ENCODE measurements at regions not wholly inside any gene's neighbourhood (a gene's known extent, or its start where the extent isn't known, plus 50 kb on each side); places are given as distances from the start of the nearest gene placed in this dataset.
"Not testable (repeated sequence)": the region's sequence is repeated elsewhere in the genome, so short reads cannot be mapped to it uniquely, and the experiment has no call there.

- no peak for DNase-seq (ENCODE audit: low read depth in 2 of 2)
Measured at GRCh38 chr4:33063241-33063640, 2343.1 kb downstream of the PCDH7 start.

- no peak for DNase-seq (ENCODE audit: low read depth in 2 of 2)
Measured at GRCh38 chr4:33064238-33064637, 2344.1 kb downstream of the PCDH7 start.

GRCh38 chr4:33065749-33066148 is 2345.6 kb downstream of the PCDH7 start:
- no peak for DNase-seq (ENCODE audit: low read depth in 2 of 2)

DNA sequence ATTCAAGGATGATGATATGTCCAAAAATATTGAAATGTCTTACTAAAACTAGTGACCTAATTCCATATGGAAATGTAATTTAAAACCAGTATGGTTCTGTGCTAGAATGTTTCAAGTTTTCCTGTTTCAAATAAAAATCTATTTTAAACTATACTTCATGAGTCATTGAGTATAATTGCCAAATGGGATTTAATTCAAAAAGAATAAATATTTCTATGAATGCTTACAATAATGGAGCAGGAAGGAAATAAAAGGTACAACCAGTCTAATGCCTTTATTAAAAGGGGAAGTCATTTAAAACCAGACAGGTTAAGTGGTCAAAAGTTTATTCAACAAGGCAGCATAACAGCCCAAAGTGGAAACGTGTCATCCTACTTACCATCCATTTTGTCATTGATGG is 2347.1 kb downstream of the PCDH7 start:
- no peak for DNase-seq (ENCODE audit: low read depth in 2 of 2)

DNA sequence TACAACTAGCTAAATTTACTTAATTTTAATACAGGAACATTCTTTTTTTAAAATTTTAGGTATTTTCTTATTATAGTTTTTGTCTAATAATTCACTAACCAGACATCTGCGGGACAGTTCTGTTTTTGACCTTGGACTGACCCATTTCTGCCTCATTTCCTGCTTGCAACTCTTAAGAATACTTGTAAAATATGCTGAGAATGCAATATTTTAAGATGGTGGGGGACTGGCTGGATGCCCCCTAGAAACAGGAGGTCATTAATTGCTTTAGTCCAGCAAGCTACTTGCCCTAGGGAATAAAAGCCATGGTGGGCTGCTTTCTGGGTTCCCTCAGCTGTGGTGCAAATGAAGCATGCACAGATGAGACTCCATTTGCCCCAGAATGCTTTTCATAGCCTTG is 2348.4 kb downstream of the PCDH7 start:
- no peak for DNase-seq (ENCODE audit: low read depth in 2 of 2)

GRCh38 chr4:33071535-33071934 is 2351.4 kb downstream of the PCDH7 start:
- DNase-seq (ENCODE audit: low read depth in 2 of 2) = no peak

DNA sequence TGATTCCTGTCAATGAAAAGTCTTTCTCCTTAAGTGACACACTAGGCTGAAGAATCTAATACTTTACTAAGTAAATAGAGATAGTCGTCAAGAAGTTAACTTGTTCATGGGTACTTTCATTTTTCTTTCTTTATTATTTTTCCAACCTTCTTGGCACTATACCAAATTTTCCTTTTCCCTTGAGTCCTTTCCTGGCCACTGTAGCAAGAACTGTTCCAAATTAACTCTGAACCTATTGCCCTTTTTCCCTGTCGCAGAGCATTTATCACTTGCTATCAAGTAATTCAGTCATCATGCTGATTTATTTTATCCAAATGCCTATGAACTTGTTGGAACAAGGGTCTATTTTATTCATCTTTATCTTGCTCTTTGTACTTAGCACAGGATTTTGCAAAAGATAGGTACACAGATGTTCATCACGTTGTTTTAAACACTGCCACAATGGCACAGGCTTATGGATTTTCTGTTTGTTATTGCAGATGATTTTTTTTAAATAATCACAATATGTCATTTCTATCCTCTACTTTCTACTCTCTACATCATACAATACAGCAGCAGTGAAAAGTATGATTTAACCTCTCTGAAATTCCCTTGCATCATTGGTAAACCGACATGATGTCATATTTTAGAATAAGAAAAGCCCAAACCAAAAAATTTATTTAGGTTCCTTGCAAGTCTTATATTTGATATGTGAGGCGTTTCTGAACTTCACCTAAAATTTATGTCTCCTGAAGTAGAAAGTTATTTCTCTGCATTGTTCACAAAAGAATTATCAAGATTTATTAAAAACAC is 2352.3 kb downstream of the PCDH7 start:
- DNase-seq (ENCODE audit: low read depth in 2 of 2) = no peak

- DNase-seq (ENCODE audit: low read depth in 2 of 2) = no peak
Measured at GRCh38 chr4:33073811-33074210, 2353.6 kb downstream of the PCDH7 start.

DNA sequence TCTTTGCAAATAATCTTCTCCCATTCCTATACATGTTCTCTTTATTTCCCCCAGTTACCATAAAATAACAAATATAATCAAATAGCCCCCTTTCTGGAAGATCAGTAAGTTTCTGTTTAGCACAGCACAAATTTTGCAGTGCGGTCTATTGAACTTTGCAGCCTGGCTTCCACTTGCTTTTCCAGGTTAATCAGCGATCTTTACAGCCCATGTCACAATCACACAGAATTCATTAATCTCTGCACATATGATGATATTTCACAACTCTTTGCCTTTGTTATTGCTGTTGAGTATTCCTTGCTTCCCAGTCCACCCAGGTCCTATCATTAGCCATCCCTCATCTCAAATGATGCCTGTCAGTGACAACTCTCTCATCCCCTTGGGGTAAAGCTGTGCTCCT is 2358.0 kb downstream of the PCDH7 start:
- no peak for DNase-seq (ENCODE audit: low read depth in 2 of 2)

DNA sequence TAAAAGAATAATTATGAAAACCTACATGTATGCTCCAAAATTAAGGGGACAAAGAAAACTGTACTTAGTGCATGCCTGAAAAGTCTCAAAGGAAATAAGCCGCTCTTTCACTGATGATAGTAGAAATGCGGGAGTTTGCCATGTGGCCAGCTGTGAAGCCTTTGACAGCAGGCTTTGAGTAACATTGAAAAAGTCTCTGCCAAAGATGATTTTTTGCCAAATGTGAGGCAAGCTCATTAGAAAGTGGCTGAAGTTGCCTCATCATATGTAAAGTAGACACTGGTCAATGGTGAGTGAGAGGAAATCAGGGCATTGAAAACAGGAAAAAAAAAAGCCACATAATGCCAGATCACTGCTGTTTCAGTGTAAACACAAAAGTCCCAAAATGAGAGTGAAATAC is 2360.1 kb downstream of the PCDH7 start:
- no peak for DNase-seq (ENCODE audit: low read depth in 2 of 2)

DNA sequence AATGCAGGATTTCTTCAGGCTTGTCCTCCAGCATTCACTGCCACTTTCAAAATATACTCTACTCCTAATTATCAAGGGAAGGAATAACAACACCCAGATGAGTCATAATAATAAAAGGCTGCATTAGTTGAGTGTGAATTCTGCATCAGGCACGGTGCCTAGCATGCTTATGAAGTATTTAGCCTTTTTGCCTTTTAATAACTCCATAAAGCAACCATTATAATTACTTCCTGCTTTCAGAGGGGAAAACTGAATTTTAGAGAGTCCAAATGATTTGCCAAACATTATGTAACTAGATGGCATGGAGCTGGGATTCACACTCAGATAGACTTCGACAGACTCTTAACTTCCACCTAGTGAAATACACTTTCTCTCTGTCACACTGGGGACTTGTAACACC is 2365.5 kb downstream of the PCDH7 start:
- DNase-seq (ENCODE audit: low read depth in 2 of 2) = no peak

DNA sequence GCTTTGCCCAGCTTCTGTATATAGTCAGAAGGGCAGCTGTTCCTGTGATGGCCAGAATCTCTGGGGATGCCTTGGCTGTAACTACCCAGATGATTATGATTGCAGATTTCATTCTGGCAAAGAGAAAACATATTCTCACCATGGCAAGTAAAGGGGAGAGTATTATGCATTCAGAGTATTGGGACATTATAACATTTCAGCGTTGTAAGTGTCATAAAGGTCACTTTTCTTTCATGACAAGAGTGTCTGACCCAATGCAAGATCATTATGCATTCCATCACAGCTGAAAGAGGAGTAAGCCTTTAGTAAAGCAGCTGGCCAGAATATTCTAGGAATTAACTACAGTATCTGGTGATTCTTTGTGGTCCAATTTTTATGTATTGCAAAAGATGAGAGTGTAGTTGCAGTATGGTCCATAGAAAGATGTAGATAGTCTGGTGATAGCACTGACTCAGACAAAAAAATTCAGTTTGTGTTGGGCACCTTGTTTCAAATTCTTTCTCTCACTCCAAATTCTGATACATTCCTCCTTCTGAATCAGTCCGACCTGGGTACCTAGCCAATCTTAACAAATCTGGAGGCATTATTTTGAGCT is 2366.3 kb downstream of the PCDH7 start:
- no peak for DNase-seq (ENCODE audit: low read depth in 2 of 2)

DNA sequence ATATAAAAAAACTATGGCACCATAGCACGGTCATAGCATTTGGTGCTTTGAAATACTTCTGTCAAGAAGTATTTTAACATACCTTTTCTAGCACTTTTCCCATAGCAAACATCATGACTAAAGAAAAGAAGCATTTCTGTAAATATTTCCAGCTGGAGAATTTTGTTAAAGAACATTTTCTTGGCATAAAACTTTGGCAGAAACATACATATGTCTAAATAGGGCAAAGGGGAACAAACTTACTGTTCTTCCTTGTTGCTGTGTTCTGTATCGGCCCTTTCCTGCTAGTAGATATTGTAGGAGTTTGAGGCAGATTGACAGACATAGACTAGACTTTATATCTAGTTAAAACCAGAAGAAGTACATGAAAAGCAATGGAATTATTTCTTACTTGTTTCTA is 2368.5 kb downstream of the PCDH7 start:
- no peak for DNase-seq (ENCODE audit: low read depth in 2 of 2)

DNA sequence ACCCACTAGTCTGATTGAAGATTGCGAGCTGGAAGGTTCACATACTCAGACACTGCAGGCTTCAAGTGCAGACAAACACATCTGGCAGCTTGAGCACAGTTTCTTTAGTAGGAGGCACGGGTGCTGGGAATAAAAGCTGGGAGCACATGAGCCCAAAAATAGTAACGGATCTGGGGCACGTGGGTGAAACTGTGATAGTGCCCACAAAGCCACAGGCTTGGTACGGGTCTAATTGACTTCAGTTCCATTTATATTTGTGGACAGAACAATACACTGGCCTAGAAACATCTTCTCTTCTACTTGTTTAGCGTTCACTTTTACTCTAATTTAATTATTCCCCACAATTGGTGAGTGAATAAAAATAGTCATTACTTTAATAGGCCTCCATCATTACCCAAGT is 2370.7 kb downstream of the PCDH7 start:
- DNase-seq (ENCODE audit: low read depth in 2 of 2) = no peak

- no peak for DNase-seq (ENCODE audit: low read depth in 2 of 2)
Measured at GRCh38 chr4:33091961-33092360, 2371.8 kb downstream of the PCDH7 start.

DNA sequence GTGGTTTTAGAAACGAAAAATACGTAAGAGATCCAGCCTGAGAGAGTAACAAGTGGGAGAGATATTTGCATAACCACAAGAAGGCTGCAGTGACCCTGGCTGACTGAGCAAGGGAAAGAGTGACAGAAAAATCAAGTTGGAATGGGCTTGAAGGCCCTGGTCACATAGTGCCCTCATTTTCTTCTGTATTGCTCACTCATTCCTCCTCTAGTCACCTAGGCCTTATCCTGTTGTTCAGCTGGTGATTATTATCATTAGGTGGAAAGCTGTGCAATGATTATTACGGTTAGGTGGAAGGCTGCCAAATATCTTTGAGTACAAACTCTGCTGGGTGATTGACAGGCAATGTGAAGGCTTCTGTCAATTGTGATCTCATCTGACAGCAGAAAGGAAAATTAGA is 2384.1 kb downstream of the PCDH7 start:
- DNase-seq (ENCODE audit: low read depth in 2 of 2) = no peak

DNA sequence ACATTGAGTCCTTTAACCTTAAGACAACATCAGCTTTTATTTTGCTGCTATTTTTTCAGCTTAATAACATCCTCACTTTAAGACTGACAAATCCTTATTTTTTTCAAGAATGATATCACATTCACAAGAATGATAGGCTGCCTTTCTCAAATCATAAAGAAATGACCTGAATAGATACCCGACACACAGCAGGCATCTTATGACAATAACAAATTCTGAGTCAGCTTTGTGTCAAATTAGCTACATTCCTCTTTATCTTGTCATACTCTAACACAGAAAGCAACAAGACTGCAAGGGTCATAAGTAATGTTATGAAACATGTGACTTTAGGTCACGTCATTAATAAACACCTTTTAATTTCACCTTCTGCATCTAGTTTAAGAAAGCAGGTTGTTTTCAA is 2387.6 kb downstream of the PCDH7 start:
- DNase-seq (ENCODE audit: low read depth in 2 of 2) = no peak

- DNase-seq (ENCODE audit: low read depth in 2 of 2) = no peak
Measured at GRCh38 chr4:33111117-33111516, 2390.9 kb downstream of the PCDH7 start.

DNA sequence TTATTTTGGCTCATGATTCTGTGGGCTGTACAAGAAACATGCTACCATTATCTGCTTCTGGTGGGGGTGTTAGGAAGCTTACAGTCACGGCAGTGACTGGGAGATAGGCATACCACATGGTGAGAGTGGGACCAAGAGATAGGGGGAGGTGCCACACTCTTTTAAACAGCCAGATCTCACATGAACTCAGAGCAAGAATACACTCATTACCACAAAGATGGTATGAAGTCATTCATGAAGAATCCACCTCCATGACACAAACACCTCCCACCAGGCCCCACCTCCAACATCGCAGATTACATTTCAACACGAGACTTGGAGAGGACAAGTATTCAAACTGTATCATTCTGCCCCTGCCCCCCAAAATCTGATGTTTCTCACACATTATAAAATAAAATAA is 2396.7 kb downstream of the PCDH7 start:
- no peak for DNase-seq (ENCODE audit: low read depth in 2 of 2)

DNA sequence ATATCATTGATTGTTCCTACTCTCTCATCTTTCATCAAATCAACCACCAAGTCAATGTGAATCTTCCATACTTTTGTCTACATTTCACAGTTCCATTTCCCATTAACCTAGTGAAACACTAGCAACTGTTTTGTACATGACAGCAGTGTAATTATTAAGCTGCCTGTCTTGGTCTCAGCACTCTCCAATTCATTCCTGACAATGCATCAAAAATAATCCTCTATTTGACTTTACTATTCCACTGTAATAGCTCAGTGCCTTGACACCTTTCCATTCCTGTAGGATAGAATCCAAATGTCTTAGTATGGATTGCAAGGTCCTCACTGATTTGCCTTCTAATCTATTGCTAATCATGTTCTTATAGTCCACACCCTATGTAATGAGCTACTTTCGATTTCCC is 2405.8 kb downstream of the PCDH7 start:
- no peak for DNase-seq (ENCODE audit: low read depth in 2 of 2)

DNA sequence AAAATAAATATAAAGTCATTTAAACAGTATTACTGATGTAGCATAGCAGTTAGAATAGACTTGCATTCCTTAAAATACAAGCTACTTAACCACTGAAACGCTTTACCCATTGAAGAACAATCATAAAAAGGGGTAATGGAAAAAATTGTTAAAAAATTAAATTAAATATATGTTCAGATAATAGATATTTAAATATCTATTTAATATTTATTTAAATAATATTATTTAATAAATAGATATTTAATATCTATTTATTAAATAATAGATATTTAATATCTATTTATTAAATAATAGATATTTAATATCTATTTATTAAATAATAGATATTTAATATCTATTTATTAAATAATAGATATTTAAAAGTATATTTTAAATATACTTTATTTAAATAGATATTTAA is 2410.5 kb downstream of the PCDH7 start:
- DNase-seq (ENCODE audit: low read depth in 2 of 2) = not testable (repeated sequence)

GRCh38 chr4:33133723-33134122 is 2413.6 kb downstream of the PCDH7 start:
- DNase-seq (ENCODE audit: low read depth in 2 of 2) = no peak

DNA sequence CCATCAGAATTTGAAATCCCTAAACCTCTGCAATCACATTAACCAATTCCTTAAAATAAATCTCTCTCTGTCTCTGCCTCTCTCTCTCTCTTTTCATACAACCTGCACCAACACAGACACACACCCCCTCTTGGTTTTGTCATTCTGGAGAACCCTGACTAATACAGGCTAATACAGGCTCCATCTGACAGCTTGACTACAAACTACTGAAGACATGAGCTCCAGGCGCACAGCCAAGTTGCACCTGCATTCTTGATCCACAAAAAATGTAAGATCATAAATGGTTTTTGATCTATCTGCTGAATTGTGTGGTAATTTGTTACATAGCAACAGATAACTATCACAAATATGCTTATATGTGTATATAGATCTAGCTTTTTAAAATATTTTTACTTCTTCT is 2414.2 kb downstream of the PCDH7 start:
- no peak for DNase-seq (ENCODE audit: low read depth in 2 of 2)

Measured in stimulated activated CD8-positive, alpha-beta memory T cell treated with anti-CD3 and anti-CD28 coated beads, Interleukin-2, amount 100 ng/mL, for 48 hours (primary cell).